Stomach (tissue), 4 donors: ENCODE measurements at regions not wholly inside any gene's neighbourhood (a gene's known extent, or its start where the extent isn't known, plus 50 kb on each side); places are given as distances from the start of the nearest gene placed in this dataset.

Experiments
- POLR2AphosphoS5 ChIP-seq, 3 donors: sonication (generic); formaldehyde crosslinking; IDR thresholded peaks; one replicate each; pipeline ENCODE4 v1.6.1; 2016; ENCODE audit warnings: antibody characterized with exemption in 3 of 3
- TF ChIP-seq, protein P1 (sequence below), 7 experiments: fragments of 450-650 bp in 4 of 7; fragments of 200-600 bp in 3 of 7; sonication (generic) in 3 of 7; IDR thresholded peaks; one replicate each; pipeline ENCODE4 v1.5.1; 2016 to 2019; ENCODE audit warnings: antibody characterized with exemption in 7 of 7, control low read depth in 2 of 7, mild to moderate bottlenecking in 1 of 7

DNA sequence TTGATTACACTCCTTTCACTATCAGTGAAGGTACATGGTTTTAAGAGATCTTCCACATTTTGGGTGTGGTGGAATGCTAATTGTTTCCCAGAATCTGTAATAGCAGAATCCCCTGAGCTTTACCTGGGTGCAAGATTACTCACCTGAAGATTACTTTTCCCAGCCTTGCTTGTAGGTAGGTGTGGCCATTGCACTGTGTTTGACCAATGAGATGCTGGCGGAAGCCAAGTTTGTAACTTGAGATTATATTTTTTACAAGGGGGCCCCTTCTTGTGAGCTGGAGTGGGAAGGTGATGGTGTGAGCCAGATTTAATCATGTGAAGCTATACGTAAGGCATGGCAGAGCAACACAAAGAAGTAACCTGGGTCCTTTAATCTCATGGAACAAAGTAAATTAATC lies 294.3 kb downstream of the TOX3 start:
- TF ChIP-seq, protein P1, sequence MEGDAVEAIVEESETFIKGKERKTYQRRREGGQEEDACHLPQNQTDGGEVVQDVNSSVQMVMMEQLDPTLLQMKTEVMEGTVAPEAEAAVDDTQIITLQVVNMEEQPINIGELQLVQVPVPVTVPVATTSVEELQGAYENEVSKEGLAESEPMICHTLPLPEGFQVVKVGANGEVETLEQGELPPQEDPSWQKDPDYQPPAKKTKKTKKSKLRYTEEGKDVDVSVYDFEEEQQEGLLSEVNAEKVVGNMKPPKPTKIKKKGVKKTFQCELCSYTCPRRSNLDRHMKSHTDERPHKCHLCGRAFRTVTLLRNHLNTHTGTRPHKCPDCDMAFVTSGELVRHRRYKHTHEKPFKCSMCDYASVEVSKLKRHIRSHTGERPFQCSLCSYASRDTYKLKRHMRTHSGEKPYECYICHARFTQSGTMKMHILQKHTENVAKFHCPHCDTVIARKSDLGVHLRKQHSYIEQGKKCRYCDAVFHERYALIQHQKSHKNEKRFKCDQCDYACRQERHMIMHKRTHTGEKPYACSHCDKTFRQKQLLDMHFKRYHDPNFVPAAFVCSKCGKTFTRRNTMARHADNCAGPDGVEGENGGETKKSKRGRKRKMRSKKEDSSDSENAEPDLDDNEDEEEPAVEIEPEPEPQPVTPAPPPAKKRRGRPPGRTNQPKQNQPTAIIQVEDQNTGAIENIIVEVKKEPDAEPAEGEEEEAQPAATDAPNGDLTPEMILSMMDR (IDR thresholded peaks at IDR 0.05), result no peak
- TF ChIP-seq POLR2AphosphoS5 (IDR thresholded peaks at IDR 0.05), result no peak
